ENCODE measurements at regions not wholly inside any gene's neighbourhood (a gene's known extent, or its start where the extent isn't known, plus 50 kb on each side); places are given as distances from the start of the nearest gene placed in this dataset.
"Not testable (repeated sequence)": the region's sequence is repeated elsewhere in the genome, so short reads cannot be mapped to it uniquely, and the experiment has no call there.

GRCh38 chr2:63735263-63735662, 106.4 kb upstream of the UGP2 start:
- intact Hi-C loops (cut with DNase I; ENCODE audit: low total_unique reads) = no loop called here
- Histone ChIP-seq H3K9me3 (no peaks in the 10 kb centered on the region), H3K27ac (no peak overlapping the region), H3K36me3 (ENCODE audit: low read depth, missing control alignments) (no peaks in the 10 kb centered on the region), H3K4me1 (peaks cover 4% of the 10 kb centered on the region), H3K27me3 (no peaks in the 10 kb centered on the region), H3K4me3 (no peak overlapping the region)
- 93 to 94% methylated on average over 4 of the region's 4 CpGs for WGBS, 2 donors
- DNase-seq = no peak
- no peak for TF ChIP-seq CTCF (IDR thresholded peaks at IDR 0.05)
- TF ChIP-seq POLR2A (IDR thresholded peaks at IDR 0.05) = no peak

- H3K4me3 ChIP-seq = no peak overlapping the region
- no peaks in the 10 kb centered on the region for H3K9me3 ChIP-seq
- intact Hi-C loops (cut with DNase I; ENCODE audit: low total_unique reads) = no loop called here
- peaks cover 4% of the 10 kb centered on the region for H3K4me1 ChIP-seq
- no peaks in the 10 kb centered on the region for H3K36me3 ChIP-seq (ENCODE audit: low read depth, missing control alignments)
- TF ChIP-seq CTCF (IDR thresholded peaks at IDR 0.05) = no peak
- no peak for TF ChIP-seq POLR2A (IDR thresholded peaks at IDR 0.05)
- no peak overlapping the region for H3K27ac ChIP-seq
- WGBS, 2 donors = 58 to 70% methylated on average over 1 of the region's 1 CpG
- DNase-seq = no peak
- no peaks in the 10 kb centered on the region for H3K27me3 ChIP-seq
These were observed 105.8 kb upstream of the UGP2 start for GRCh38 chr2:63735931-63736330.

- H3K36me3 ChIP-seq (ENCODE audit: low read depth, missing control alignments) = no peaks in the 10 kb centered on the region
- DNase-seq = no peak
- peaks cover 4% of the 10 kb centered on the region for H3K4me1 ChIP-seq
- H3K4me3 ChIP-seq = no peak overlapping the region
- H3K9me3 ChIP-seq = no peaks in the 10 kb centered on the region
- no peaks in the 10 kb centered on the region for H3K27me3 ChIP-seq
- H3K27ac ChIP-seq = no peak overlapping the region
- no peak for TF ChIP-seq CTCF (IDR thresholded peaks at IDR 0.05)
- TF ChIP-seq POLR2A (IDR thresholded peaks at IDR 0.05) = no peak
- intact Hi-C loops (cut with DNase I; ENCODE audit: low total_unique reads) = no loop called here
These were observed 105.3 kb upstream of the UGP2 start for GRCh38 chr2:63736354-63736753.

- no peak for DNase-seq
- Histone ChIP-seq H3K9me3 (no peaks in the 10 kb centered on the region), H3K27me3 (no peaks in the 10 kb centered on the region), H3K4me1 (peaks cover 4% of the 10 kb centered on the region), H3K4me3 (no peak overlapping the region), H3K27ac (no peak overlapping the region), H3K36me3 (ENCODE audit: low read depth, missing control alignments) (no peaks in the 10 kb centered on the region)
- no peak for TF ChIP-seq POLR2A (IDR thresholded peaks at IDR 0.05)
- TF ChIP-seq CTCF (IDR thresholded peaks at IDR 0.05) = no peak
- intact Hi-C loops (cut with DNase I; ENCODE audit: low total_unique reads) = no loop called here
These were observed 104.5 kb upstream of the UGP2 start for GRCh38 chr2:63737081-63737751.

GRCh38 chr2:63738019-63738418, 103.7 kb upstream of the UGP2 start:
- H3K27me3 ChIP-seq = no peaks in the 10 kb centered on the region
- peaks cover 4% of the 10 kb centered on the region for H3K4me1 ChIP-seq
- intact Hi-C loops (cut with DNase I; ENCODE audit: low total_unique reads) = no loop called here
- H3K4me3 ChIP-seq = no peak overlapping the region
- H3K36me3 ChIP-seq (ENCODE audit: low read depth, missing control alignments) = no peaks in the 10 kb centered on the region
- DNase-seq = no peak
- no peaks in the 10 kb centered on the region for H3K9me3 ChIP-seq
- no peak for TF ChIP-seq POLR2A (IDR thresholded peaks at IDR 0.05)
- no peak for TF ChIP-seq CTCF (IDR thresholded peaks at IDR 0.05)
- no peak overlapping the region for H3K27ac ChIP-seq
- WGBS, 2 donors = 69 to 70% methylated on average over 2 of the region's 2 CpGs

GRCh38 chr2:63739180-63739579, 102.5 kb upstream of the UGP2 start:
- WGBS, 2 donors = 88 to 94% methylated on average over 2 of the region's 2 CpGs
- DNase-seq, H3K27ac ChIP-seq: not testable (repeated sequence)

More at GRCh38 chr2:63739180-63739579, 102.5 kb upstream of the UGP2 start:
- H3K4me3 ChIP-seq; H3K4me1 ChIP-seq; H3K9me3 ChIP-seq; H3K27me3 ChIP-seq; H3K36me3 ChIP-seq (ENCODE audit: low read depth, missing control alignments); intact Hi-C loops (cut with DNase I; ENCODE audit: low total_unique reads): not testable (repeated sequence)
